COLO668 (cell line): ENCODE measurements at regions not wholly inside any gene's neighbourhood (a gene's known extent, or its start where the extent isn't known, plus 50 kb on each side); places are given as distances from the start of the nearest gene placed in this dataset.

Experiments
- DNase-seq: peaks from one replicate; lab custom pipeline; 2025; ENCODE audit not compliant: unreplicated experiment; lab: John Stamatoyannopoulos, UW

- no peak for DNase-seq
Observed at GRCh38 chr2:75772908-75773630, 62.4 kb upstream of the GCFC2 start.

GRCh38 chr2:75765798-75766197, 55.1 kb upstream of the GCFC2 start:
- no peak for DNase-seq

DNA sequence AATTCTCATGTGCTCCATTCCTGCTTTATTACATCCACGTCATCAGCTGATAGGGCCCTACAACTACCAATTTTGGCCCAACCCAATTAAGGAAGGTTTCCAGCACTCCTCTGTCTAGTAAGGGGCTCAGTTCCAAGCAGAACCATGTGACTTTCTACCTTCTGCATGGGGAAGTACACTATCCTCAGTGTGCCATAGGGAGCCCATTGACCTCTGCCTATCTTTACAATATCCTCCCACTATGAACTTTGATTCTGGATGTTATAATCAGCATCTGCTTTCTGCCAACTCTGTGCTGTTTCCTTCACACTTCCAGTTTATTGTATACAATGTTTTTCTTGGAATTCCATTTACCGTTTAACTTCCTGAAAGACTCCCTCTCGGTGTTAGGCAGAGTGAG, 53.9 kb upstream of the GCFC2 start:
- no peak for DNase-seq
